ENCODE measurements at regions not wholly inside any gene's neighbourhood (a gene's known extent, or its start where the extent isn't known, plus 50 kb on each side); places are given as distances from the start of the nearest gene placed in this dataset.

GRCh38 chr6:28785962-28786679 is 137.7 kb downstream of the TRIM27 start:
- Histone ChIP-seq H3K4me1 (ENCODE audit: insufficient read depth, low read length) (no peaks in the 10 kb centered on the region), H3K4me2 (ENCODE audit: low read length) (no peak overlapping the region), H3K27ac (ENCODE audit: low read depth, low read length) (no peak overlapping the region), H3K4me3 (ENCODE audit: insufficient read depth, low read depth, low read length) (no peak overlapping the region), H2AFZ (ENCODE audit: low read depth, low read length) (no peak overlapping the region), H3K27me3 (ENCODE audit: insufficient read depth, low read length) (peaks cover 50% of the 10 kb centered on the region), H3K79me2 (ENCODE audit: insufficient read depth, low read length) (no peaks in the 10 kb centered on the region), H3K9ac (ENCODE audit: low read length) (no peak overlapping the region), H4K20me1 (ENCODE audit: insufficient read depth, low read length) (no peaks in the 10 kb centered on the region), H3K36me3 (ENCODE audit: insufficient read depth, low read length) (no peaks in the 10 kb centered on the region), H3K9me3 (ENCODE audit: insufficient read depth, low read depth, low read length) (no peaks in the 10 kb centered on the region)
- H3K4me3 Mint-ChIP-seq (ENCODE audit: unreplicated experiment): no peak overlapping the region
- TF ChIP-seq CTCF (IDR thresholded peaks at IDR 0.05; ENCODE audit: insufficient read depth, low read depth, low read length) (no peak), EZH2 (IDR thresholded peaks at IDR 0.05; ENCODE audit: insufficient read depth, low read length) (no peak)
- DNase-seq (ENCODE audit: low read depth) (no peak), FAIRE-seq (no peak)
- no peak overlapping the region for H3K27ac Mint-ChIP-seq (ENCODE audit: unreplicated experiment)
- peaks cover 27% of the 10 kb centered on the region for H3K9me3 Mint-ChIP-seq (ENCODE audit: unreplicated experiment)
- H3K27me3 Mint-ChIP-seq (ENCODE audit: low read depth, unreplicated experiment): peaks cover 88% of the 10 kb centered on the region
- no peaks in the 10 kb centered on the region for H3K4me1 Mint-ChIP-seq (ENCODE audit: low read depth, unreplicated experiment)
- H3K36me3 Mint-ChIP-seq (ENCODE audit: low read depth, unreplicated experiment): no peaks in the 10 kb centered on the region

GRCh38 chr6:28789553-28790083 is 134.2 kb downstream of the TRIM27 start:
- Mint-ChIP-seq H3K27ac (ENCODE audit: unreplicated experiment) (peak overlapping the region; percentile 8), H3K36me3 (ENCODE audit: low read depth, unreplicated experiment) (no peaks in the 10 kb centered on the region), H3K4me3 (ENCODE audit: unreplicated experiment) (peak overlapping the region; percentile 87), H3K27me3 (ENCODE audit: low read depth, unreplicated experiment) (peaks cover 72% of the 10 kb centered on the region), H3K9me3 (ENCODE audit: unreplicated experiment) (peaks cover 22% of the 10 kb centered on the region), H3K4me1 (ENCODE audit: low read depth, unreplicated experiment) (no peaks in the 10 kb centered on the region)
- peak; percentile 20 for FAIRE-seq
- Histone ChIP-seq H3K27ac (ENCODE audit: low read depth, low read length) (no peak overlapping the region), H3K9me3 (ENCODE audit: insufficient read depth, low read depth, low read length) (no peaks in the 10 kb centered on the region), H3K79me2 (ENCODE audit: insufficient read depth, low read length) (no peaks in the 10 kb centered on the region), H4K20me1 (ENCODE audit: insufficient read depth, low read length) (no peaks in the 10 kb centered on the region), H3K9ac (ENCODE audit: low read length) (no peak overlapping the region), H3K4me2 (ENCODE audit: low read length) (peak overlapping the region; percentile 79), H2AFZ (ENCODE audit: low read depth, low read length) (no peak overlapping the region), H3K4me1 (ENCODE audit: insufficient read depth, low read length) (no peaks in the 10 kb centered on the region), H3K36me3 (ENCODE audit: insufficient read depth, low read length) (no peaks in the 10 kb centered on the region), H3K27me3 (ENCODE audit: insufficient read depth, low read length) (peaks cover 36% of the 10 kb centered on the region), H3K4me3 (ENCODE audit: insufficient read depth, low read depth, low read length) (peak overlapping the region; percentile 58)
- TF ChIP-seq CTCF (IDR thresholded peaks at IDR 0.05; ENCODE audit: insufficient read depth, low read depth, low read length) (no peak), EZH2 (IDR thresholded peaks at IDR 0.05; ENCODE audit: insufficient read depth, low read length) (no peak)
- DNase-seq (ENCODE audit: low read depth): peak; percentile 41

- H3K36me3 Mint-ChIP-seq (ENCODE audit: low read depth, unreplicated experiment): no peaks in the 10 kb centered on the region
- no peaks in the 10 kb centered on the region for H3K36me3 ChIP-seq (ENCODE audit: insufficient read depth, low read length)
- no peaks in the 10 kb centered on the region for H3K4me1 ChIP-seq (ENCODE audit: insufficient read depth, low read length)
- H3K9me3 Mint-ChIP-seq (ENCODE audit: unreplicated experiment): peaks cover 16% of the 10 kb centered on the region
- H3K79me2 ChIP-seq (ENCODE audit: insufficient read depth, low read length): no peaks in the 10 kb centered on the region
- peaks cover 34% of the 10 kb centered on the region for H3K27me3 ChIP-seq (ENCODE audit: insufficient read depth, low read length)
- no peaks in the 10 kb centered on the region for H3K4me1 Mint-ChIP-seq (ENCODE audit: low read depth, unreplicated experiment)
- FAIRE-seq (no peak), DNase-seq (ENCODE audit: low read depth) (no peak)
- H3K27ac Mint-ChIP-seq (ENCODE audit: unreplicated experiment): peak overlapping the region; percentile 20
- no peak overlapping the region for H3K9ac ChIP-seq (ENCODE audit: low read length)
- no peak overlapping the region for H2AFZ ChIP-seq (ENCODE audit: low read depth, low read length)
- H3K27ac ChIP-seq (ENCODE audit: low read depth, low read length): no peak overlapping the region
- H3K9me3 ChIP-seq (ENCODE audit: insufficient read depth, low read depth, low read length): no peaks in the 10 kb centered on the region
- no peak for TF ChIP-seq EZH2 (IDR thresholded peaks at IDR 0.05; ENCODE audit: insufficient read depth, low read length)
- peak overlapping the region; percentile 87 for H3K4me3 Mint-ChIP-seq (ENCODE audit: unreplicated experiment)
- H4K20me1 ChIP-seq (ENCODE audit: insufficient read depth, low read length): no peaks in the 10 kb centered on the region
- no peak overlapping the region for H3K4me3 ChIP-seq (ENCODE audit: insufficient read depth, low read depth, low read length)
- peaks cover 68% of the 10 kb centered on the region for H3K27me3 Mint-ChIP-seq (ENCODE audit: low read depth, unreplicated experiment)
- H3K4me2 ChIP-seq (ENCODE audit: low read length): no peak overlapping the region
Measured at GRCh38 chr6:28791002-28791383, 132.8 kb downstream of the TRIM27 start.
